ENCODE measurements at regions not wholly inside any gene's neighbourhood (a gene's known extent, or its start where the extent isn't known, plus 50 kb on each side); places are given as distances from the start of the nearest gene placed in this dataset.

- no peak for DNase-seq
Measured at GRCh38 chr16:82488460-82488859, 138.3 kb upstream of the CDH13 start.

- no peak for DNase-seq
Measured at GRCh38 chr16:82481455-82481854, 145.3 kb upstream of the CDH13 start.

GRCh38 chr16:82476786-82477185, 150.0 kb upstream of the CDH13 start:
- DNase-seq: no peak

- no peak for DNase-seq
Measured at GRCh38 chr16:82470620-82471152, 156.1 kb upstream of the CDH13 start.

- DNase-seq: no peak
Measured at GRCh38 chr16:82470016-82470415, 156.8 kb upstream of the CDH13 start.

GRCh38 chr16:82464187-82464586, 162.6 kb upstream of the CDH13 start:
- no peak for DNase-seq

GRCh38 chr16:82460766-82461165, 166.0 kb upstream of the CDH13 start:
- DNase-seq: no peak

- DNase-seq: no peak
Measured at GRCh38 chr16:82459580-82460256, 167.1 kb upstream of the CDH13 start.

GRCh38 chr16:82456683-82457082, 170.1 kb upstream of the CDH13 start:
- DNase-seq: peak; percentile 63

GRCh38 chr16:82454566-82454965, 172.2 kb upstream of the CDH13 start:
- no peak for DNase-seq

GRCh38 chr16:82454152-82454551, 172.6 kb upstream of the CDH13 start:
- no peak for DNase-seq

GRCh38 chr16:82452004-82452756, 174.6 kb upstream of the CDH13 start:
- no peak for DNase-seq

GRCh38 chr16:82451449-82451848, 175.3 kb upstream of the CDH13 start:
- no peak for DNase-seq

GRCh38 chr16:82440336-82440735, 186.4 kb upstream of the CDH13 start:
- DNase-seq: no peak

GRCh38 chr16:82439678-82440293, 187.0 kb upstream of the CDH13 start:
- peak; percentile 1 for DNase-seq

GRCh38 chr16:82433042-82433441, 193.7 kb upstream of the CDH13 start:
- no peak for DNase-seq

- DNase-seq: no peak
Measured at GRCh38 chr16:82432261-82432660, 194.5 kb upstream of the CDH13 start.

- DNase-seq: no peak
Measured at GRCh38 chr16:82425661-82426060, 201.1 kb upstream of the CDH13 start.

- no peak for DNase-seq
Measured at GRCh38 chr16:82421851-82422250, 204.9 kb upstream of the CDH13 start.

- DNase-seq: no peak
Measured at GRCh38 chr16:82419332-82419731, 207.4 kb upstream of the CDH13 start.

- no peak for DNase-seq
Measured at GRCh38 chr16:82414476-82414875, 212.3 kb upstream of the CDH13 start.

GRCh38 chr16:82412770-82413169, 214.0 kb upstream of the CDH13 start:
- no peak for DNase-seq

GRCh38 chr16:82405736-82406135, 221.0 kb upstream of the CDH13 start:
- no peak for DNase-seq
